ENCODE measurements at regions not wholly inside any gene's neighbourhood (a gene's known extent, or its start where the extent isn't known, plus 50 kb on each side); places are given as distances from the start of the nearest gene placed in this dataset.
A peak's percentile ranks its signal among the peaks of the same experiment; 100 is the strongest.

DNA sequence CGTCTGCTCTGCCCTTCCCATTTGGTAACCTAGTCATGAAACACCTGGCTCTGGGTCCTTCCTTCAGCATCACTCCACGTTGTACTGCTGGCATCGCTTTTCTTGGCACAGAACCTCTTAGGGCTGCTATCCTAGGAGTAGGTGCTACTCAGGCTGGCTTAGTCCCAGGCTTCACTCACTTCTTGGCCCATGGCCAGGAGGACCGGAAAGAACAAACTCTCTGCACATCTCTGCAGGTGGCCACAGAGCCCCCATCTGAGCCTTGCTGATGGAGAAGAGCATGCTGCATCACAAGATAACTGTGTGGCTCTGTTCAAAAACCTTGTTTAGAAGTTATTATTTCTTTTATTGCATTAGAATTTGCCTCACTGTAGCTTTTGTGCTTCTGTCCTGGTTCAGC, 447.2 kb upstream of the TNP1 start:
- no peak for DNase-seq (ENCODE audit: low spot score)

DNA sequence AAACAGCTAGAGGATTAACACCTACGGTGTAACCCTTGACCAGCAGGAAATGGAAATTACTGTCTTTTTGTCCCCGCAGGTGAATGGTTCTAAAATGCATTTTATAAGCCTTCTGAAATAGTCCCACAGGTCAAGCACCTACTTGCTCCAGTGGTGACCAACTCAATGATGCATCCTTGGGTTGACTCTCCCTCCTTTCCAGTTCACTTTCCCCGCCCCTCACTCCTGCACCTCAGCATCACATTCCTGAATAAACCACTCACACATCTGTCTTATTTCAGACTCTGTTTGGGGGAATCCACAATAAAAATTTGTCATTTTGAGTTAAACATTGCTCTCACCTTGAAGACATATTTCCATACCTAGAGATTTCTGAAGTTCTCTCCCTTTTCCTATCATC, 446.0 kb upstream of the TNP1 start:
- no peak for DNase-seq (ENCODE audit: low spot score)

GRCh38 chr2:217304582-217304981, 444.7 kb upstream of the TNP1 start:
- DNase-seq (ENCODE audit: low spot score): no peak

- DNase-seq (ENCODE audit: low spot score): no peak
Observed at GRCh38 chr2:217302856-217303255, 443.0 kb upstream of the TNP1 start.

DNA sequence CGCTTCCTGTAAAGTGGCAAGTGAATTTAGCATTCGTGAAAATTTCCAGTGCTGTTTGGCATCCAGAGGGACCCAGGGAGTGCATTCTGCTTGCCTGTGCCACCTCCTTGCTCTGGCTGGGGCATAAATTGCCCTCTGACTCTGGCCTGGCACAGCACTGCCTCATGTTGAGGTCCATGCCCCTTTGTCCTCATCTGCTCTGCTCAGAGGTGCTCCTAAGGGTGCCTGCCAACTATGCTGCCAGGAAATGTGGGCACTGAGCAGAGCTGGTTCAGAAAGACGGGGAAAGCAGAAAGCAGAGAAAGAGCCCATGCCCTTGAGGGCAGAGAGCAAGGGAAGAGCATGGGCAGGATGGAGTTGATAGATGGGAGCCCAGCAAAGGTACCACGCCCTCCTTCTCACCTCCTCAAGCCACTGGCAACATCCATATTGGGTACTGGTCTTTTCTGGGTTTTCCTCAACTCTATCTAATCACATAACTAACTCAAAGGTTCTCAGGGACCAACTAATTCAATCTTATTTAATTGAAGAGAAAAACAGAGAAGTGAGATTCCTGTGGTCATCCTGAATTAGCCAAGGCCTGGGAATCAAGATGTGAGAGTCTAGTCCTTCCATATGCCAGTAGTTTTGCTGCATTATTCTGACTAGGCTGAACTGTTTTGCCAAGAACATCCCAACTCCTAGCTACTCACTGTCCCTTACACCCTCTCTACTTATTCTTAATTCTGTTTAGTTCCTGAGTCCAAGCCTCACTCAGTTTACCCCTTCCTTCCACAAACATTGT, 441.5 kb upstream of the TNP1 start:
- DNase-seq (ENCODE audit: low spot score): no peak

- DNase-seq (ENCODE audit: low spot score): no peak
Observed at GRCh38 chr2:217299590-217299989, 439.7 kb upstream of the TNP1 start.

DNA sequence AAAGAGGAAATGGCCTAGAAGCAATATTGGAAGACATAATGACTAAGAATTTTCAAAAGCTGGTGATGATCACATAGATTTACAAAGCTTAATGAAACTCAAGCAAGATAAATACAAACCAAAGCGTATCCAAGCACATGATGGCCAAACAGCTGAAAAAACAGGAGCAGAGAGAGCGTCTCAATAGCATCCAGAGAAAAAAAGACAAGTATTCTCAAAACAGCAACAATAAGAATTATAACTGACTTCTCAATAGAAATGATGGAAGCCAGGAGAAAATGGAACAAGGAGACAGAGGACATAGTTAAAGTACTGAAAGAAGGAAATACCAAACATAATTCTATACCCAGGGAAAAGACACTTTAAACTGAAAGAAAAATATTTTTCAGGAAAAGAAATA, 437.2 kb upstream of the TNP1 start:
- DNase-seq (ENCODE audit: low spot score): no peak

DNA sequence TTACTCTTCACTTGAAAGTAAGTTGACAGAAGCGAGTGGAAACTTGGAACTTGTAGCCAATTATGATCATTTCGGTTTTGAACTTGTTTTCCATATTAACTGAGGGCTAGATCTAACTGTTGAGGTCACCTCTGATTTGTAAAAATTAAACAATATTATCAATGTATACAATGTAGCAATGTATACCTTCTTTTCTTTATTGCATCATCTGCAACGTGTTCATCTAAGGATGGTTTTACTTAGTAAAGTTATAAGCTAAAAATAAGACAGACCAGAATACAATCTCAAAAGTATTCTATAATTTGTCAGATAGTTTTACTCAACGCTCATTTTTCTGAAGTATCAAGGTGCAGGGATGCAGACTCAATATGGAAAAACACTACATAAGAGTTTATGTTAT, 435.0 kb upstream of the TNP1 start:
- DNase-seq (ENCODE audit: low spot score): no peak

DNA sequence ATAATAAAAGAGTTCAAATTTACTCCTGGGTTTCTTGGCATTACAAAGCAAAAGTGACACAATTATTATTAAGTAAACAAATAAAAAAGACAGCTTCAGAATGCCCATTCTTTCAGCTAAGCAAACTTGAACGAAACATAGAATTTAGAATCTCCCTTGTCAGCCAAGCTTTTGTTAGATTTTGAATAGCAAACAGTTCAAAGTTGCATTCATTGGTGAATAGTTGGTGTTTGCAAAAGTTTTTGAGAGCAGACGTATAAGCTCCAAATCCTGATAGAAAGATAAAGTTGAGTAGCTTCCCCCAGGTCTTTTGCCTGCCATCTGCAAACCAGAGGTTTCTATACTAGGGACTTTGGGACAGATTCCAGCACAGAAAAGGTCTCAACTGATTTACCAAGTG, 434.3 kb upstream of the TNP1 start:
- no peak for DNase-seq (ENCODE audit: low spot score)

- DNase-seq (ENCODE audit: low spot score): no peak
Observed at GRCh38 chr2:217293607-217294006, 433.7 kb upstream of the TNP1 start.

DNA sequence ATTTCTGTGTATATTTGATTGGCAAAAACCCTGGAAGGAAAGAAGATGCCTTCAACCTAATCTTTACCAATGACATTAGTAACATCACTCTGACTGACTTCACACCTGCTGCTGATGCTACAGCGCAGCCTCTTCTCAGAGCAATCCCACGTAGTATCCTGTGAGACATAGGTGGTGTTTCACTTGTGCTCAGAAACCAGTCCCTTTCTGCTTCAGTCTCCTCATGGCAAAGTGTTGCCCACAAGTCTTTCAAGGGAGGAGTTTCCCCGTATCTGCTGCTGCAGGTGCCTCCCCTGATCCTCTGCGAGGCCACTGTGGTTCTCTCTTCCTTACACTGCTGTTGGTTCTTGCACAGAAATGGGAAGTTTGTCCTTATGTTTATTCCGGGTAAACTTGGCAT, 433.2 kb upstream of the TNP1 start:
- DNase-seq (ENCODE audit: low spot score): no peak

GRCh38 chr2:217291259-217291658, 431.4 kb upstream of the TNP1 start:
- no peak for DNase-seq (ENCODE audit: low spot score)

- peak; percentile 29 for DNase-seq (ENCODE audit: low spot score)
Observed at GRCh38 chr2:217290467-217290866, 430.6 kb upstream of the TNP1 start.

- peak; percentile 96 for DNase-seq (ENCODE audit: low spot score)
Observed at GRCh38 chr2:217289907-217290280, 430.0 kb upstream of the TNP1 start.

DNA sequence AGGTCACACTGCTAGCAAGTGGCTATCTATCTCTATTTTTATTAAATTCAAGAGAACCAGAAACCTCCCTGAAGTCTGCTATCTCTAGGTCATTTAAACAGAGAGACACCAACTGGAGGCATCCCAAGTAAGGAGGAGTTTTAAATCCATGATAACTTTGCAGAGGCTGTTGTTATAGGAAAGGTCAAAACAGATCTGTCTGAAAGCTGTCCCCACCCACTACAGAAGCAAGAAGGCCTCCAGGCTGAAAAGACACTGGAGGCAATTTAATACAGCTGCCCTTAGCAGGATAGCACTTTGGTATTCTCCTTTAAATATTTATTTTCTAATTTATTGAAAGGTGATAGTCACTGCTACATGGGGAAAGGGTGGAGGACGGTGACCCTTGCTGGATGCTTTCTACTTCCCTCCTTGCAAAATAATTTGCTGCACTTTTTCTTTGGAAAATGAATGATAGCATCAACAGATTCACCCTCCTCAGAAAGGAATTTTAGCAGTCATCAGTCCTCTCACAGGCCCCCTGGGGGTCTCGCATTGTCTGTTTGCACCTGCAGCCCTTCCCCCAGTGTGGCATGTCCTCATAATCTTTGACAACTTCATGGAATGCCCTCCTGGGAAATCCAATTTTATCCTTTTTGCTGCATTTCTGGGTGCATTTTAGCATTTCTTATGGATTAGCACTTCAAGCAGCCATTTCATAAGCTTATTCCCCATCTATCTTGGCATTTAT, 429.5 kb upstream of the TNP1 start:
- DNase-seq (ENCODE audit: low spot score): peak; percentile 85

DNA sequence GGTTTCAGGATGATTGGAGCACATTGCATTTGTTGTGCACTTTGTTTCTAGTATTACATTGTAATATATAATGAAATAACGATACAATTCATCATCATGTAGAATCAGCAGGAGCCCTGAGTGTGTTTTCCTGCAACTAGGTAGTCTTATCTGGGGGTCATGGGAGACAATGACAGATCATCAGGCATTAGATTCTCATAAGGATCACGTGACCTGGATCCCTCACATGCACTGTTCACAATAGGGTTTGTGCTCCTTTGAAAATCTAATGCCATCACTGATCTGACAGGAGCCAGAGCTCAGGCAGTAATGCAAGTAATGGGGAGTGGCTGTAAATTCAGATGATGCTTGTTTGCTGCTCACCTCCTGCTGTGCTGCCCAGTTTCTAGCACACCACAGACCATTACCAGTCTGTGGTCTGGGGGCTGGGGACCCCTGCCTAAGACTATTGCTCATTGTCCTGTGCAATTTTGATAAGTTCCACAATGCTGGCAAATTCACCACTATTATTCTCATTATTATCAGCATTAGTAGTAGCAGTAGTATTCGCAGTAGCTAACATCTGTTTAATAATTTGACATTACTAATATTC, 428.7 kb upstream of the TNP1 start:
- DNase-seq (ENCODE audit: low spot score): peak; percentile 20

- DNase-seq (ENCODE audit: low spot score): no peak
Observed at GRCh38 chr2:217286833-217287232, 427.0 kb upstream of the TNP1 start.

- no peak for DNase-seq (ENCODE audit: low spot score)
Observed at GRCh38 chr2:217285926-217286325, 426.1 kb upstream of the TNP1 start.

GRCh38 chr2:217283460-217283859, 423.6 kb upstream of the TNP1 start:
- DNase-seq (ENCODE audit: low spot score): no peak

DNA sequence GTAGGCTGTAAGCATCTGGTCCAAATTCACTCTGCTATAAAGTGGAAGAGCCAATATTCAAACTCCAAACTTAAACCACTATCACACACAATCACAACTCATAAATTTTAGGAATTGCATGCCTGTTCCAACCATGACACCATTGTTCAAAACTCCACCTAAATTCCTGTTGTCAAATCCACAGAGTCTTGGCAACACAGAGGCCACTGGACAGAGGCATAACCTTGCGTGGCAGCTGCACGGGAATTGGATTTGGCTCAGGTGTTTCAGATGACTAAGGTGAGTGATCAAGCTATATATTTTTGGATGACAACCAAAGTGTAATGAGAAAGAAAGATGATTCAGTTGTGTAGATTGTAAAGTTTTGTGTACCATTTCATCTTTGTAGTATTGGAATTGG, 422.7 kb upstream of the TNP1 start:
- DNase-seq (ENCODE audit: low spot score): no peak

- no peak for DNase-seq (ENCODE audit: low spot score)
Observed at GRCh38 chr2:217279556-217279955, 419.7 kb upstream of the TNP1 start.

GRCh38 chr2:217279140-217279539, 419.3 kb upstream of the TNP1 start:
- no peak for DNase-seq (ENCODE audit: low spot score)
